SH-SY5Y (cell line): ENCODE measurements at regions not wholly inside any gene's neighbourhood (a gene's known extent, or its start where the extent isn't known, plus 50 kb on each side); places are given as distances from the start of the nearest gene placed in this dataset.

ENCODE experiments used
- GATA2 ChIP-seq: IDR thresholded peaks from 2 replicates; pipeline ENCODE4 v1.6.1; 2011; ENCODE audit warnings: mild to moderate bottlenecking, low read depth, low read length
- GATA3 ChIP-seq: IDR thresholded peaks from 2 replicates; pipeline ENCODE4 v1.6.1; 2011; ENCODE audit warnings: low read depth, mild to moderate bottlenecking, low read length, moderate library complexity

DNA sequence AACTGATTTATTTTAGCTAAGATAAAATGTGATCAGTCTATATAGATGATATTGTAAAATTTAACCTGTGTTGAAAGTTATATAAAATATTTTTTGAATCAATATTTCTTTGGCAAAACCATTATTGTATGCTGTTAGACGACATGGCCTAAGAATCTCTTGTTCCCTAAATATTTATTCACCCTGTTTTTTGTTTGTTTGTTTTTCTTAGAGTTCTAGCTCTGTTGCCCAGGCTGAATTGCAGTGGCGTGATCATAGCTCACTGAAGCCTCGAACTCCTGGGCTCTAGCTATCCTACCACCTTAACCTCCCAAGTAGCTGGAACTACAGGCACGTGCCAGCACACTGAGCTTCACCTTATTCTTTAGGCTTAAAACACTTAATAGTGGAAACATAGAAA lies 410.7 kb downstream of the ARL4A start:
- TF ChIP-seq GATA3 = no peak
- TF ChIP-seq GATA2 = no peak
